GM08714 (cell line): ENCODE measurements at regions not wholly inside any gene's neighbourhood (a gene's known extent, or its start where the extent isn't known, plus 50 kb on each side); places are given as distances from the start of the nearest gene placed in this dataset.
"Not testable (repeated sequence)": the region's sequence is repeated elsewhere in the genome, so short reads cannot be mapped to it uniquely, and the experiment has no call there.

ENCODE experiments used
- H3K4me3 ChIP-seq: fragments of 200-500 bp; sonication (Bioruptor generic); 2 replicates; pipeline ENCODE4 v1.5.1; 2014; ENCODE audit warnings: mild to moderate bottlenecking, low read length, inconsistent platforms
- ZNF274 ChIP-seq: IDR thresholded peaks from 2 replicates; pipeline ENCODE4 v1.6.1; 2012; ENCODE audit warnings: mild to moderate bottlenecking, low read depth, low read length

GRCh38 chr13:83691966-83692365 lies 190.3 kb downstream of the SLITRK1 start:
- no peak overlapping the region for H3K4me3 ChIP-seq
- TF ChIP-seq ZNF274, result no peak

- TF ChIP-seq ZNF274, result no peak
- no peak overlapping the region for H3K4me3 ChIP-seq
Observed at GRCh38 chr13:83681547-83681946, 200.7 kb downstream of the SLITRK1 start.

GRCh38 chr13:83677985-83678384 lies 204.3 kb downstream of the SLITRK1 start:
- no peak overlapping the region for H3K4me3 ChIP-seq
- TF ChIP-seq ZNF274, result no peak

- no peak overlapping the region for H3K4me3 ChIP-seq
- no peak for TF ChIP-seq ZNF274
Observed at GRCh38 chr13:83672612-83673011, 209.7 kb downstream of the SLITRK1 start.

- H3K4me3 ChIP-seq, result no peak overlapping the region
- TF ChIP-seq ZNF274, result no peak
Observed at GRCh38 chr13:83667606-83668005, 214.7 kb downstream of the SLITRK1 start.

GRCh38 chr13:83666141-83666540 lies 216.1 kb downstream of the SLITRK1 start:
- no peak for TF ChIP-seq ZNF274
- no peak overlapping the region for H3K4me3 ChIP-seq

GRCh38 chr13:83657281-83657680 lies 225.0 kb downstream of the SLITRK1 start:
- H3K4me3 ChIP-seq, result no peak overlapping the region
- no peak for TF ChIP-seq ZNF274

GRCh38 chr13:83642617-83643016 lies 239.7 kb downstream of the SLITRK1 start:
- not testable (repeated sequence) for H3K4me3 ChIP-seq

GRCh38 chr13:83634601-83635000 lies 247.7 kb downstream of the SLITRK1 start:
- no peak overlapping the region for H3K4me3 ChIP-seq
- no peak for TF ChIP-seq ZNF274

GRCh38 chr13:83633746-83634145 lies 248.5 kb downstream of the SLITRK1 start:
- TF ChIP-seq ZNF274, result no peak
- H3K4me3 ChIP-seq, result no peak overlapping the region

- TF ChIP-seq ZNF274, result no peak
- no peak overlapping the region for H3K4me3 ChIP-seq
Observed at GRCh38 chr13:83622422-83622784, 259.9 kb downstream of the SLITRK1 start.

- no peak overlapping the region for H3K4me3 ChIP-seq
- TF ChIP-seq ZNF274, result no peak
Observed at GRCh38 chr13:83621765-83622421, 260.4 kb downstream of the SLITRK1 start.

- TF ChIP-seq ZNF274, result no peak
- H3K4me3 ChIP-seq, result no peak overlapping the region
Observed at GRCh38 chr13:83620530-83621220, 261.6 kb downstream of the SLITRK1 start.

- no peak for TF ChIP-seq ZNF274
Observed at GRCh38 chr13:83618966-83619365, 263.3 kb downstream of the SLITRK1 start.

GRCh38 chr13:83613524-83613923 lies 268.8 kb downstream of the SLITRK1 start:
- TF ChIP-seq ZNF274, result no peak
- no peak overlapping the region for H3K4me3 ChIP-seq

More at GRCh38 chr13:83618966-83619365, 263.3 kb downstream of the SLITRK1 start:
- H3K4me3 ChIP-seq, result no peak overlapping the region

GRCh38 chr13:83601539-83601938 lies 280.7 kb downstream of the SLITRK1 start:
- no peak overlapping the region for H3K4me3 ChIP-seq
- no peak for TF ChIP-seq ZNF274
